Ovary (tissue), 3 donors: ENCODE measurements at regions not wholly inside any gene's neighbourhood (a gene's known extent, or its start where the extent isn't known, plus 50 kb on each side); places are given as distances from the start of the nearest gene placed in this dataset.

ENCODE experiments used
- EP300 ChIP-seq: sonication (generic); formaldehyde crosslinking; IDR thresholded peaks from one replicate; pipeline ENCODE4 v1.6.1; 2017; ENCODE audit warnings: antibody characterized with exemption
- TF ChIP-seq, protein P1 (sequence below), 3 donors: fragments of 450-650 bp in 2 of 3; fragments of 200-600 bp in 1 of 3; IDR thresholded peaks; one replicate each; pipeline versions ENCODE4 v1.5.1 to v1.8.0; 2016 to 2022; ENCODE audit warnings: antibody characterized with exemption in 3 of 3, mild to moderate bottlenecking in 1 of 3
- donor health status: DM: no; HTN: no; CAD: no.

DNA sequence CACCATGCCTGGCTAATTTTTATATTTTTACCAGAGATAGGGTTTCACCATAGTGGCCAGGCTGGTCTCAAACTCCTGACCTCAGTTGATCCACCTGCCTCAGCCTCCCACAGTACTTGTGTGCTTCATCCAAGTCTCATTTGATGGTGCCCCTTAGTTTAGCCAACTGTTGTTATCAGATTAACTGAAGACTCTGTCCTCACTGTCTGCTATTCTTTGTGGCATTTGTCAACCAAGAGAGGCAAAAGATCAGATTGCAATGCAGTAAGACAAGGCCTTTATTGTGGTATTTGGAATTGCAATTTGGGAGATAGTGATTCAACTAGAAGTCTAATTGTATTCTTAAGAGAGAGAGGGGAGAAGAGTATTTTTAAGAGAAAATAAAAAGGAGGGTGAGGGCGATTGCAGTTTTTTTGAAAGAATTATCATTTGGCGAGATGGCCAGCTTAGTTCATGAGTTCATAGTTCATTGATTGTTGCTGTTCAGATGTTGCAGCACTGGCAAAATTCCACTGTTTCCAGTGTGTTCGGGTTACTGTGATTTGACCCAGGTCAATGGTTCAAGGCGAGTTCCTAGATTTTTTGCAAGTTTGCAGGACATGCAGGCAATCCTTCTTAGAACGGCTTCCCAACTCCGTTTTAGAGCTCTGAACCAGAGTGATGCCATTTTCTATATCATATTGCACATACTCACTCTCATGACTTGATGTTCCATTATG, 1156.9 kb downstream of the CDH9 start:
- TF ChIP-seq, protein P1, sequence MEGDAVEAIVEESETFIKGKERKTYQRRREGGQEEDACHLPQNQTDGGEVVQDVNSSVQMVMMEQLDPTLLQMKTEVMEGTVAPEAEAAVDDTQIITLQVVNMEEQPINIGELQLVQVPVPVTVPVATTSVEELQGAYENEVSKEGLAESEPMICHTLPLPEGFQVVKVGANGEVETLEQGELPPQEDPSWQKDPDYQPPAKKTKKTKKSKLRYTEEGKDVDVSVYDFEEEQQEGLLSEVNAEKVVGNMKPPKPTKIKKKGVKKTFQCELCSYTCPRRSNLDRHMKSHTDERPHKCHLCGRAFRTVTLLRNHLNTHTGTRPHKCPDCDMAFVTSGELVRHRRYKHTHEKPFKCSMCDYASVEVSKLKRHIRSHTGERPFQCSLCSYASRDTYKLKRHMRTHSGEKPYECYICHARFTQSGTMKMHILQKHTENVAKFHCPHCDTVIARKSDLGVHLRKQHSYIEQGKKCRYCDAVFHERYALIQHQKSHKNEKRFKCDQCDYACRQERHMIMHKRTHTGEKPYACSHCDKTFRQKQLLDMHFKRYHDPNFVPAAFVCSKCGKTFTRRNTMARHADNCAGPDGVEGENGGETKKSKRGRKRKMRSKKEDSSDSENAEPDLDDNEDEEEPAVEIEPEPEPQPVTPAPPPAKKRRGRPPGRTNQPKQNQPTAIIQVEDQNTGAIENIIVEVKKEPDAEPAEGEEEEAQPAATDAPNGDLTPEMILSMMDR (IDR thresholded peaks at IDR 0.05), result no peak
- no peak for TF ChIP-seq EP300
